Spinal cord (tissue), 9 donors: ENCODE measurements at regions not wholly inside any gene's neighbourhood (a gene's known extent, or its start where the extent isn't known, plus 50 kb on each side); places are given as distances from the start of the nearest gene placed in this dataset.

Source experiments
- DNase-seq, 6 donors: peaks; one replicate each; pipeline versions ENCODE4 v3.0.0 to v3.0.0-alpha.2; 2013 to 2015; ENCODE audit warnings: low spot score in 6 of 6, low read depth in 4 of 6
- H3K27ac ChIP-seq: one replicate; pipeline ENCODE4 v1.5.1; 2013; ENCODE audit warnings: low read depth, low read length, control low read depth
- H3K27me3 ChIP-seq: one replicate; pipeline ENCODE4 v1.6.1; 2013; ENCODE audit warnings: low read length; ENCODE audit not compliant: control insufficient read depth, insufficient read depth
- H3K36me3 ChIP-seq: one replicate; pipeline ENCODE4 v1.6.1; 2013; ENCODE audit warnings: low read length; ENCODE audit not compliant: control insufficient read depth, insufficient read depth
- H3K4me1 ChIP-seq: one replicate; pipeline ENCODE4 v1.6.1; 2013; ENCODE audit warnings: low read length; ENCODE audit not compliant: control insufficient read depth, insufficient read depth
- H3K4me3 ChIP-seq: one replicate; pipeline ENCODE4 v1.5.1; 2013; ENCODE audit warnings: low read depth, low read length, control low read depth
- H3K9me3 ChIP-seq: one replicate; pipeline ENCODE4 v1.6.1; 2013; ENCODE audit warnings: low read length; ENCODE audit not compliant: control insufficient read depth, insufficient read depth
- WGBS: methylation state at CpG from one replicate; pipeline ENCODE4 v1.1.5; 2013; ENCODE audit warnings: missing lambda C conversion rate; ENCODE audit not compliant: insufficient coverage; 5-methylcytosine and 5-hydroxymethylcytosine counted together
- donor health status: healthy.

GRCh38 chr13:60973529-60973928, 442.1 kb downstream of the PCDH20 start:
- Histone ChIP-seq H3K9me3 (no peaks in the 10 kb centered on the region), H3K4me1 (no peaks in the 10 kb centered on the region), H3K4me3 (no peak overlapping the region), H3K36me3 (no peaks in the 10 kb centered on the region), H3K27ac (no peak overlapping the region), H3K27me3 (no peaks in the 10 kb centered on the region)
- peak in 1 of 6 donors; percentile 66 for DNase-seq
- WGBS = no CpG with 5 or more reads among the region's 6 CpGs

- Histone ChIP-seq H3K4me1 (no peaks in the 10 kb centered on the region), H3K36me3 (no peaks in the 10 kb centered on the region), H3K9me3 (no peaks in the 10 kb centered on the region), H3K27me3 (no peaks in the 10 kb centered on the region), H3K4me3 (no peak overlapping the region), H3K27ac (no peak overlapping the region)
- WGBS = 81% methylated on average over 3 of the region's 4 CpGs
- DNase-seq = no peak
These were observed 444.9 kb downstream of the PCDH20 start for GRCh38 chr13:60970736-60971135.

DNA sequence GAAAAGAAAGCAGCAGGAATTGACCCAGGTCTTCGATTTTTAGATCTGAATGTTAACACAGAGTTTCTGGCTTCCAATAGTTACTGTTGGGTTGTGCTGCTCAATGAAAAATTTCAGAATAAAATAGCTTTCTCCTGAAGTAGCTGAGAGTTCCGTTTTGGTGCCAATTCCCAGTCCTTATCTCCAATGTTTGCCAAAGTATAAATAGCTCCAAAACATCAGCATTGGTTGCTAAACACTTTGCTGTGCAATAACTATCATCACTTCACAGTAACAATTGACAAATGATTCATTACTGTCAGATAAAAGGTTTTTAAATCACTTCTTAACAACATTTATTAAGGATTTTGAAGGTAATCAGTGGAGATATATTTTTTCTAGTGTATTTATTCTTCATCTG, 446.0 kb downstream of the PCDH20 start:
- 86% methylated on average over 2 of the region's 2 CpGs for WGBS
- Histone ChIP-seq H3K4me3 (no peak overlapping the region), H3K27me3 (no peaks in the 10 kb centered on the region), H3K27ac (no peak overlapping the region), H3K9me3 (no peaks in the 10 kb centered on the region), H3K36me3 (no peaks in the 10 kb centered on the region), H3K4me1 (no peaks in the 10 kb centered on the region)
- peak in 1 of 6 donors; percentile 4 for DNase-seq

- no CpG with 5 or more reads among the region's 2 CpGs for whole genome bisulfite sequencing
- no peak overlapping the region for H3K27ac ChIP-seq
- H3K27me3 ChIP-seq = no peaks in the 10 kb centered on the region
- no peak for DNase-seq
- no peaks in the 10 kb centered on the region for H3K9me3 ChIP-seq
- no peaks in the 10 kb centered on the region for H3K4me1 ChIP-seq
- no peaks in the 10 kb centered on the region for H3K36me3 ChIP-seq
- no peak overlapping the region for H3K4me3 ChIP-seq
These were observed 456.2 kb downstream of the PCDH20 start for GRCh38 chr13:60959427-60959826.

- WGBS = no CpG with 5 or more reads among the region's 1 CpG
- no peak for DNase-seq
- H3K27me3 ChIP-seq = no peaks in the 10 kb centered on the region
- H3K36me3 ChIP-seq = no peaks in the 10 kb centered on the region
- no peak overlapping the region for H3K27ac ChIP-seq
- H3K4me3 ChIP-seq = no peak overlapping the region
- no peaks in the 10 kb centered on the region for H3K4me1 ChIP-seq
- H3K9me3 ChIP-seq = no peaks in the 10 kb centered on the region
These were observed 457.8 kb downstream of the PCDH20 start for GRCh38 chr13:60957816-60958215.

- no CpG with 5 or more reads among the region's 1 CpG for WGBS
- Histone ChIP-seq H3K27me3 (no peaks in the 10 kb centered on the region), H3K9me3 (peaks cover 1% of the 10 kb centered on the region), H3K27ac (no peak overlapping the region), H3K36me3 (no peaks in the 10 kb centered on the region), H3K4me3 (no peak overlapping the region), H3K4me1 (no peaks in the 10 kb centered on the region)
- DNase-seq = no peak
These were observed 470.3 kb downstream of the PCDH20 start for GRCh38 chr13:60945396-60945795.

- H3K27ac ChIP-seq = no peak overlapping the region
- no peaks in the 10 kb centered on the region for H3K27me3 ChIP-seq
- DNase-seq = no peak
- WGBS = 100% methylated on average over 1 of the region's 1 CpG
- H3K4me1 ChIP-seq = no peaks in the 10 kb centered on the region
- no peak overlapping the region for H3K4me3 ChIP-seq
- no peaks in the 10 kb centered on the region for H3K36me3 ChIP-seq
- H3K9me3 ChIP-seq = peaks cover under 1% of the 10 kb centered on the region
These were observed 470.8 kb downstream of the PCDH20 start for GRCh38 chr13:60944863-60945262.

- Histone ChIP-seq H3K36me3 (no peaks in the 10 kb centered on the region), H3K9me3 (no peaks in the 10 kb centered on the region)
These were observed 471.6 kb downstream of the PCDH20 start for GRCh38 chr13:60944016-60944415.

GRCh38 chr13:60936281-60936680, 479.4 kb downstream of the PCDH20 start:
- Histone ChIP-seq H3K36me3 (no peaks in the 10 kb centered on the region), H3K4me1 (no peaks in the 10 kb centered on the region)
- no CpG with 5 or more reads among the region's 3 CpGs for WGBS

More at GRCh38 chr13:60944016-60944415, 471.6 kb downstream of the PCDH20 start:
- Histone ChIP-seq H3K27ac (no peak overlapping the region), H3K4me3 (no peak overlapping the region), H3K4me1 (no peaks in the 10 kb centered on the region), H3K27me3 (no peaks in the 10 kb centered on the region)
- WGBS = no CpG with 5 or more reads among the region's 1 CpG
- DNase-seq = no peak

DNA sequence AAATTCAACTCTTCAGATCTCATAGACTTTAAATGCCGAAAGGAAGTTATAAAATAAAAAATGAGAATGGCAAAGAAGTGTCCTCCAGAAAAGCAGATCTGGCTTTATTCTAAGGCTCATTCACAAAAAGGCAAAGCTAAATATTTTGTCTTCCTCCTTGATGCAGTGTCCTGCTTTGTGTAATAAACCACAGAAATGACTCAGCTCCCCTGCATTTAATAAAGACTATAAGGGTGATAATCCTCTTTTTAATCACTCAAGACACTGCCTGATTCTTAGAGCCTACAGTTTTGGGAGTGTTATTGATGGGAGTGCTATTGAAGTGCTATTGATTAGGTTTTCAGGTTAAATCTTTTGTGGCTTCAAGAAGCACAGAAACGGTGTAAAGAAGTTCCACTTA, 482.0 kb downstream of the PCDH20 start:
- no peaks in the 10 kb centered on the region for H3K4me1 ChIP-seq
- no peaks in the 10 kb centered on the region for H3K36me3 ChIP-seq
- no peaks in the 10 kb centered on the region for H3K9me3 ChIP-seq
- no peak overlapping the region for H3K4me3 ChIP-seq
- WGBS = no CpG with 5 or more reads among the region's 2 CpGs
- no peak overlapping the region for H3K27ac ChIP-seq
- DNase-seq = no peak
- H3K27me3 ChIP-seq = no peaks in the 10 kb centered on the region

More at GRCh38 chr13:60936281-60936680, 479.4 kb downstream of the PCDH20 start:
- no peaks in the 10 kb centered on the region for H3K9me3 ChIP-seq
- no peak for DNase-seq
- no peak overlapping the region for H3K27ac ChIP-seq
- no peak overlapping the region for H3K4me3 ChIP-seq
- H3K27me3 ChIP-seq = no peaks in the 10 kb centered on the region
